ENCODE measurements at regions not wholly inside any gene's neighbourhood (a gene's known extent, or its start where the extent isn't known, plus 50 kb on each side); places are given as distances from the start of the nearest gene placed in this dataset.

- no peak overlapping the region for H3K9ac ChIP-seq (ENCODE audit: insufficient read depth in 1 of 2, low read length in 2 of 2)
- DNase-seq (no peak), ATAC-seq (ENCODE audit: insufficient read depth, low FRiP score) (no peak)
- no peak overlapping the region for H3K4me3 ChIP-seq
- H3K27ac ChIP-seq (ENCODE audit: low read depth in 1 of 2, low read length in 1 of 2): no peak overlapping the region
- 91 to 97% methylated on average over 3 of the region's 3 CpGs for WGBS, 2 donors
- peaks cover 0 to 4% (median 0%) of the 10 kb centered on the region in 4 donors for H3K9me3 ChIP-seq (ENCODE audit: control insufficient read depth in 4 of 4, insufficient read depth in 3 of 4, low read length in 3 of 4)
- no peaks in the 10 kb centered on the region for H3K36me3 ChIP-seq (ENCODE audit: control insufficient read depth in 4 of 4, insufficient read depth in 4 of 4, low read length in 4 of 4)
- no peaks in the 10 kb centered on the region for H3K27me3 ChIP-seq (ENCODE audit: control insufficient read depth in 3 of 3, insufficient read depth in 3 of 3, low read length in 2 of 3)
- H3K4me1 ChIP-seq (ENCODE audit: control insufficient read depth in 5 of 5, insufficient read depth in 5 of 5, low read length in 5 of 5): peaks cover 0 to 25% (median 6%) of the 10 kb centered on the region in 5 donors
- TF ChIP-seq, protein P1, sequence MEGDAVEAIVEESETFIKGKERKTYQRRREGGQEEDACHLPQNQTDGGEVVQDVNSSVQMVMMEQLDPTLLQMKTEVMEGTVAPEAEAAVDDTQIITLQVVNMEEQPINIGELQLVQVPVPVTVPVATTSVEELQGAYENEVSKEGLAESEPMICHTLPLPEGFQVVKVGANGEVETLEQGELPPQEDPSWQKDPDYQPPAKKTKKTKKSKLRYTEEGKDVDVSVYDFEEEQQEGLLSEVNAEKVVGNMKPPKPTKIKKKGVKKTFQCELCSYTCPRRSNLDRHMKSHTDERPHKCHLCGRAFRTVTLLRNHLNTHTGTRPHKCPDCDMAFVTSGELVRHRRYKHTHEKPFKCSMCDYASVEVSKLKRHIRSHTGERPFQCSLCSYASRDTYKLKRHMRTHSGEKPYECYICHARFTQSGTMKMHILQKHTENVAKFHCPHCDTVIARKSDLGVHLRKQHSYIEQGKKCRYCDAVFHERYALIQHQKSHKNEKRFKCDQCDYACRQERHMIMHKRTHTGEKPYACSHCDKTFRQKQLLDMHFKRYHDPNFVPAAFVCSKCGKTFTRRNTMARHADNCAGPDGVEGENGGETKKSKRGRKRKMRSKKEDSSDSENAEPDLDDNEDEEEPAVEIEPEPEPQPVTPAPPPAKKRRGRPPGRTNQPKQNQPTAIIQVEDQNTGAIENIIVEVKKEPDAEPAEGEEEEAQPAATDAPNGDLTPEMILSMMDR (IDR thresholded peaks at IDR 0.05; ENCODE audit: control extremely low read depth, extremely low read depth): no peak
Observed at GRCh38 chr17:65477600-65477999, 83.8 kb downstream of the AXIN2 start.

DNA sequence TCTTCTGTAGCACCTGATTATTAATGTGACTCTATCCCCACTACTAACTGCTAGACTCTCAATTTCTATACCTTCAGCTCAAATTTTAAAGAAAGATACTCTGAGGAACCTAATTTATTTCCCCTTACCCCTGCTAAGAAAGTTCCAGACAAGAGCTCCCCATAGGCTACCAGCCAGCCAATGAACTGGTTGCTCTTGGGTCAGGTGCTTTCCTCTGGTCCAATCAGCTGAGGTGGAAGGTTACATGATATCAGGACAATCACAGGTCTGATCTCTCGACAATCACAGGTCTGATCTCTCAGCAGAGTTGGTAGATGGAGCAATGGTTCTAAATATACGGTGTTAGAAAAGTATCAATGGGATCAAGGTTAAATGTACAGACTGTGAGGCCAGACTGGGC, 86.8 kb downstream of the AXIN2 start:
- Histone ChIP-seq H3K9ac (ENCODE audit: insufficient read depth in 1 of 2, low read length in 2 of 2) (no peak overlapping the region), H3K4me3 (no peak overlapping the region), H3K27ac (ENCODE audit: low read depth in 1 of 2, low read length in 1 of 2) (no peak overlapping the region), H3K4me1 (ENCODE audit: control insufficient read depth in 5 of 5, insufficient read depth in 5 of 5, low read length in 5 of 5) (peaks cover 0 to 42% (median 7%) of the 10 kb centered on the region in 5 donors), H3K9me3 (ENCODE audit: control insufficient read depth in 4 of 4, insufficient read depth in 3 of 4, low read length in 3 of 4) (peaks cover 0 to 6% (median 0%) of the 10 kb centered on the region in 4 donors), H3K36me3 (ENCODE audit: control insufficient read depth in 4 of 4, insufficient read depth in 4 of 4, low read length in 4 of 4) (no peaks in the 10 kb centered on the region), H3K27me3 (ENCODE audit: control insufficient read depth in 3 of 3, insufficient read depth in 3 of 3, low read length in 2 of 3) (no peaks in the 10 kb centered on the region)
- WGBS, 2 donors: 93 to 94% methylated on average over 2 of the region's 2 CpGs
- DNase-seq: no peak
- TF ChIP-seq, protein P1 (IDR thresholded peaks at IDR 0.05; ENCODE audit: control extremely low read depth, extremely low read depth): no peak
- no peak for ATAC-seq (ENCODE audit: insufficient read depth, low FRiP score)

DNA sequence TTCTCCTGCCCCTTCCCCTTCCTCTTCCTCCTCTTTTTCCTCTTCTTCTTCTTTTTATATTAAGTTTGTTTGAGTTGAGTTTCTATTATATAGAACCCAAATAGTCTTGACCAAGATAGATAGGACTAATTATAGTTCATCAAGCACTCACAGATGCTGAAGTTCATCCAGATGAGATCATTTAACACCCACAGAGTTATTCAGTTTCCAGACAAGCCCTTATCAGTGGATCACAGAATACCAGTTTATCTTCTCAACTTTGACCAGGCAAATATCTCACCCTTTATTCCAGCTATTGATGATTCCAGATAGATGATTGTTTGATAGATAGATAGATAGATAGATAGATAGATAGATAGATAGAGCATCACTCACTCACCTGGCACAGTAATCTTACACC, 87.5 kb downstream of the AXIN2 start:
- H3K9me3 ChIP-seq (ENCODE audit: control insufficient read depth in 4 of 4, insufficient read depth in 3 of 4, low read length in 3 of 4): peaks cover 0 to 4% (median 0%) of the 10 kb centered on the region in 4 donors
- no peaks in the 10 kb centered on the region for H3K27me3 ChIP-seq (ENCODE audit: control insufficient read depth in 3 of 3, insufficient read depth in 3 of 3, low read length in 2 of 3)
- TF ChIP-seq, protein P1 (IDR thresholded peaks at IDR 0.05; ENCODE audit: control extremely low read depth, extremely low read depth): no peak
- DNase-seq (no peak), ATAC-seq (ENCODE audit: insufficient read depth, low FRiP score) (no peak)
- no peak overlapping the region for H3K9ac ChIP-seq (ENCODE audit: insufficient read depth in 1 of 2, low read length in 2 of 2)
- H3K36me3 ChIP-seq (ENCODE audit: control insufficient read depth in 4 of 4, insufficient read depth in 4 of 4, low read length in 4 of 4): no peaks in the 10 kb centered on the region
- H3K4me1 ChIP-seq (ENCODE audit: control insufficient read depth in 5 of 5, insufficient read depth in 5 of 5, low read length in 5 of 5): peaks cover 0 to 42% (median 7%) of the 10 kb centered on the region in 5 donors
- H3K27ac ChIP-seq (ENCODE audit: low read depth in 1 of 2, low read length in 1 of 2): no peak overlapping the region
- H3K4me3 ChIP-seq: no peak overlapping the region

- Histone ChIP-seq H3K36me3 (ENCODE audit: control insufficient read depth in 4 of 4, insufficient read depth in 4 of 4, low read length in 4 of 4) (no peaks in the 10 kb centered on the region), H3K4me1 (ENCODE audit: control insufficient read depth in 5 of 5, insufficient read depth in 5 of 5, low read length in 5 of 5) (peaks cover 0 to 42% (median 7%) of the 10 kb centered on the region in 5 donors), H3K9ac (ENCODE audit: insufficient read depth in 1 of 2, low read length in 2 of 2) (peak overlapping the region in 1 of 2 donors; percentile 68), H3K9me3 (ENCODE audit: control insufficient read depth in 4 of 4, insufficient read depth in 3 of 4, low read length in 3 of 4) (peaks cover 0 to 4% (median 0%) of the 10 kb centered on the region in 4 donors), H3K4me3 (no peak overlapping the region), H3K27me3 (ENCODE audit: control insufficient read depth in 3 of 3, insufficient read depth in 3 of 3, low read length in 2 of 3) (no peaks in the 10 kb centered on the region), H3K27ac (ENCODE audit: low read depth in 1 of 2, low read length in 1 of 2) (peak overlapping the region in 1 of 2 donors; percentile 85)
- no peak for ATAC-seq (ENCODE audit: insufficient read depth, low FRiP score)
- TF ChIP-seq, protein P1 (IDR thresholded peaks at IDR 0.05; ENCODE audit: control extremely low read depth, extremely low read depth): no peak
- WGBS, 2 donors: 71 to 81% methylated on average over 6 of the region's 6 CpGs
- DNase-seq: no peak
Observed at GRCh38 chr17:65473363-65473762, 88.1 kb downstream of the AXIN2 start.

All from lung (tissue), 11 donors.